Gastroesophageal sphincter (tissue), 4 donors: ENCODE measurements at regions not wholly inside any gene's neighbourhood (a gene's known extent, or its start where the extent isn't known, plus 50 kb on each side); places are given as distances from the start of the nearest gene placed in this dataset.

ENCODE experiments used
- ATAC-seq: fragments of 150-250 bp; one replicate; pipeline ENCODE4 v1.9.1; 2016; ENCODE audit warnings: mild to moderate bottlenecking, moderate library complexity
- H3K27ac ChIP-seq, 4 donors: fragments of 200-600 bp; sonication (generic) in 3 of 4; 1 replicate in 3 of 4; 2 replicates in 1 of 4; pipeline ENCODE4 v1.5.1; 2016 to 2019
- H3K27me3 ChIP-seq: fragments of 200-600 bp; sonication (generic); one replicate; pipeline ENCODE4 v1.5.1; 2019
- H3K36me3 ChIP-seq, 2 donors: fragments of 200-600 bp; sonication (generic); one replicate each; pipeline ENCODE4 v1.5.1; 2019; ENCODE audit warnings: control low read depth in 1 of 2
- H3K4me1 ChIP-seq, 3 donors: fragments of 200-600 bp; sonication (generic); 1 replicate in 2 of 3; 2 replicates in 1 of 3; pipeline ENCODE4 v1.5.1; 2016 to 2019; ENCODE audit warnings: control low read depth in 2 of 3
- H3K4me3 ChIP-seq, 2 donors: fragments of 200-600 bp; sonication (generic); one replicate each; pipeline ENCODE4 v1.5.1; 2019; ENCODE audit warnings: mild to moderate bottlenecking in 1 of 2, moderate library complexity in 1 of 2
- H3K9me3 ChIP-seq, 3 donors: fragments of 200-600 bp; sonication (generic); one replicate each; pipeline ENCODE4 v1.5.1; 2017 to 2019; ENCODE audit warnings: control low read depth in 2 of 3
- CTCF ChIP-seq, 4 experiments: fragments of 200-600 bp in 2 of 4; fragments of 450-650 bp in 2 of 4; sonication (generic) in 1 of 4; IDR thresholded peaks; one replicate each; pipeline ENCODE4 v1.5.1; 2017 to 2019; ENCODE audit warnings: antibody characterized with exemption in 4 of 4, mild to moderate bottlenecking in 2 of 4, moderate library complexity in 2 of 4
- EP300 ChIP-seq: sonication (generic); formaldehyde crosslinking; IDR thresholded peaks from one replicate; pipeline ENCODE4 v1.6.1; 2017; ENCODE audit warnings: antibody characterized with exemption, mild to moderate bottlenecking
- POLR2A ChIP-seq, 2 donors: fragments of 450-650 bp; IDR thresholded peaks; one replicate each; pipeline ENCODE4 v1.6.1; 2017; ENCODE audit warnings: antibody characterized with exemption in 2 of 2, mild to moderate bottlenecking in 2 of 2, moderate library complexity in 1 of 2
- POLR2AphosphoS5 ChIP-seq: sonication (generic); formaldehyde crosslinking; IDR thresholded peaks from one replicate; pipeline ENCODE4 v1.6.1; 2017; ENCODE audit warnings: antibody characterized with exemption
- WGBS, 2 donors: methylation state at CpG; one replicate each; pipeline ENCODE4 v1.1.5; 2018; ENCODE audit warnings: low coverage in 1 of 2; 5-methylcytosine and 5-hydroxymethylcytosine counted together

GRCh38 chr17:17406225-17406624 lies 70.6 kb upstream of the MED9 start:
- no peak overlapping the region for H3K27ac ChIP-seq
- peaks cover 40% of the 10 kb centered on the region for H3K27me3 ChIP-seq
- H3K36me3 ChIP-seq = no peaks in the 10 kb centered on the region
- ATAC-seq = peak; percentile 75
- no peaks in the 10 kb centered on the region for H3K9me3 ChIP-seq
- TF ChIP-seq POLR2AphosphoS5 = no peak
- TF ChIP-seq POLR2A (IDR thresholded peaks at IDR 0.05) = no peak
- TF ChIP-seq CTCF (IDR thresholded peaks at IDR 0.05) = no peak
- TF ChIP-seq EP300 = no peak
- no peak overlapping the region for H3K4me3 ChIP-seq
- 20 to 40% methylated on average over 1 of the region's 7 CpGs for WGBS, 2 donors
- no peaks in the 10 kb centered on the region for H3K4me1 ChIP-seq

- TF ChIP-seq EP300 (no peak), POLR2AphosphoS5 (peak; percentile 16)
- Histone ChIP-seq H3K4me3 (no peak overlapping the region), H3K27ac (no peak overlapping the region), H3K9me3 (no peaks in the 10 kb centered on the region), H3K36me3 (no peaks in the 10 kb centered on the region), H3K4me1 (peaks cover 0 to 2% (median 0%) of the 10 kb centered on the region in 3 donors), H3K27me3 (peaks cover 49% of the 10 kb centered on the region)
- 70 to 94% methylated on average over 2 of the region's 2 CpGs for WGBS, 2 donors
- peak; percentile 59 for ATAC-seq
These were observed 68.5 kb upstream of the MED9 start for GRCh38 chr17:17408236-17408794.

- no peak overlapping the region for H3K4me3 ChIP-seq
- WGBS, 2 donors = 55 to 79% methylated on average over 4 to 6 of the region's 6 CpGs
- TF ChIP-seq POLR2A (IDR thresholded peaks at IDR 0.05) (no peak), EP300 (no peak), POLR2AphosphoS5 (no peak), CTCF (IDR thresholded peaks at IDR 0.05) (no peak)
These were observed 66.4 kb upstream of the MED9 start for GRCh38 chr17:17410357-17410756.

GRCh38 chr17:17411692-17412091 lies 65.1 kb upstream of the MED9 start:
- Histone ChIP-seq H3K4me3 (no peak overlapping the region), H3K27ac (no peak overlapping the region), H3K36me3 (no peaks in the 10 kb centered on the region), H3K4me1 (peaks cover 0 to 29% (median 3%) of the 10 kb centered on the region in 3 donors), H3K9me3 (no peaks in the 10 kb centered on the region), H3K27me3 (peaks cover 50% of the 10 kb centered on the region)
- TF ChIP-seq POLR2AphosphoS5 = no peak
- TF ChIP-seq CTCF (IDR thresholded peaks at IDR 0.05) = no peak
- TF ChIP-seq EP300 = no peak
- no peak for TF ChIP-seq POLR2A (IDR thresholded peaks at IDR 0.05)
- ATAC-seq = no peak

More at GRCh38 chr17:17410357-17410756, 66.4 kb upstream of the MED9 start:
- Histone ChIP-seq H3K9me3 (no peaks in the 10 kb centered on the region), H3K4me1 (peaks cover 0 to 17% (median 3%) of the 10 kb centered on the region in 3 donors), H3K27me3 (peaks cover 56% of the 10 kb centered on the region), H3K27ac (no peak overlapping the region), H3K36me3 (no peaks in the 10 kb centered on the region)
- ATAC-seq = no peak

GRCh38 chr17:17412326-17412725 lies 64.5 kb upstream of the MED9 start:
- H3K27ac ChIP-seq = no peak overlapping the region
- 26 to 46% methylated on average over 3 to 4 of the region's 4 CpGs for WGBS, 2 donors

More at GRCh38 chr17:17412326-17412725, 64.5 kb upstream of the MED9 start:
- TF ChIP-seq CTCF (IDR thresholded peaks at IDR 0.05) = no peak
- TF ChIP-seq EP300 = no peak
- no peak for TF ChIP-seq POLR2A (IDR thresholded peaks at IDR 0.05)
- no peak for TF ChIP-seq POLR2AphosphoS5
- ATAC-seq = no peak
- Histone ChIP-seq H3K4me1 (peaks cover 0 to 33% (median 3%) of the 10 kb centered on the region in 3 donors), H3K27me3 (peaks cover 50% of the 10 kb centered on the region), H3K4me3 (no peak overlapping the region), H3K36me3 (no peaks in the 10 kb centered on the region), H3K9me3 (no peaks in the 10 kb centered on the region)
